NCI-H1048 (cell line): ENCODE measurements at regions not wholly inside any gene's neighbourhood (a gene's known extent, or its start where the extent isn't known, plus 50 kb on each side); places are given as distances from the start of the nearest gene placed in this dataset.

Experiments used
- DNase-seq: peaks from one replicate; lab custom pipeline; 2025; lab: John Stamatoyannopoulos, UW

DNA sequence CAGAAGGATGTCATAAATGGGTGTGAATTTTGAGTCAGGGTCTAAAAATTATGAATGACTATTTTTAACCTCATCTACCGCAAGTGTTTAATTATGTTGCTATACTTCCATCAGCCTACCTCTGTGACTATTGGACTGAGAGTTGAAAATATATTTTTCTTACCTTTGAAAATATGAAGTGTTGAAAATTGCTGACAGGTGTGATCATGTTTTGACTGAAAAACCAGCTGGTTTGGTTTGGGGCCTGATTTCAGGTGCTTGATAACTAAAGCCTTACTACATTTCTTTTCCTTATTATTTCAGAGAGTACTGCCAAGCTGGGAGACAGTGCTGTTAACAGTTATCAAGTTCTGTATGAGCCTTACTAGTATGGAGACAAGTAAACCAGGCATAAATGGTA lies 107.2 kb upstream of the DUSP10 start:
- no peak for DNase-seq

DNA sequence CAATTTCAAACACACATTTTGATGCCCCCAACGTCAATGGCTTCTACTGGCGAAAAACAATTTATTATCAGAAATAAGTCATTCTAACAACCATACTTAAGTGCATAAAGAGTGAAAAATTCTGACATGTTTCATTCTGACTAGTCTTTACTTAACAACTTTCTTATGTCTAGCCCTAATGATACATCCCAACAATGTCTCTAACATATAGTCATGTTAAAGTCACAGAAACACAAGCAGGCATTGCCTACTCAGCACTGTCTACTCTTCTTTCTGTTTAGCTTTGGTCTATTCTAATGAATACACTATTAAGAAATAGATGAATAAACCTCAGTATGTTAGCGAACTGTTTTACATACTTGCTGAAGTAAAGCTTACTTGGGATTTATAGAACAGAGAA lies 105.8 kb upstream of the DUSP10 start:
- no peak for DNase-seq

DNA sequence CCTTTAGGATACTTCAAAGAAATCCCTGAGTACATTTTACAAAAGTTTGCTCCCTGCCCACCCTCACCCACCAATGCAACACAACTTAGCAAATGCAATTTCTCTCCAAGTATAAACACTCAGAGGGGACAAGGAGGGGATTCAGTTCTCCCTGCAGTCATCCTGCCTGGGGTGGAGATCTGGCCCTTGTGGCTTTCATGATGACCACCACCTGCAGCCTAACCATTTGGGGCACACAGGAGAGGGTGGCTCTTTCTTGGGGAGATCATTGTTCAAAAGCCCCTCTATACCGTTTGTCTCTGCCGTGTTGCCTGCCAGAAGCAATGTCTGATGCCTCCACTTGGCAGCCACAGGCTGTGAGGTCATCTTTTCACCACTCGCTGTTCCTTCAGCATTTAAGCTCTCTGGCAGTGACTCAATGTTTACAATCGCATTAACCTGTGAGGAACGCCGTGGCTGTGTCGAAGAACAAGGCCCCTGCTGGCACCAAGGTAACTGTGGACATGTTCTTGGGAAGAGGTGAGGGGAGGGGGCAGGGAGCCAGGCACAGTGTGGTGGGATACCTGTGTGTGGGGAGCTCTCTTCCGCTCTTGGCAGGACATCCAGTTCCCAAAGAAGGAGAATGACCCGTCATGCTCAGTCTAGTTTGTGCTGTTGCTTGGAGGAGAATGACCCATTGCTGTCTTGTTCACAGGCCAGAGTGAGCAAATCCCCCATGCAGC lies 103.9 kb upstream of the DUSP10 start:
- DNase-seq = no peak

DNA sequence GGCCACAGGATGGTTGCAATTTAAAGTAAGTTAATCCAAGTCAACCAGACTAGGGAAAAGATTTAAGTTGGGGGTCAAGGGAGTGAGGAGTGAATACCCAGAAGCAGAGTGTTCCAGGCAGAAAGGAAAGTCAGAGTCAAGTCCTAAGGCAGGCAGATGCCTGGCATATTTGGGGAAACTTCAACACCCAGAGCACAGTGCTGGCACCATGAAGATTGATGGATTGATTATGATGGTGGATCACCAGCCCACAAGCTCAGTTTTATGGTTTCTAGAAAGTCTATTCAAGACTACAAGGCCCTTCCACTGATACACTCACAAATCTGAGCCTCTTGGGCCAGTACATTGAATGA lies 100.1 kb upstream of the DUSP10 start:
- no peak for DNase-seq

- DNase-seq = no peak
These were observed 99.5 kb upstream of the DUSP10 start for GRCh38 chr1:221841251-221841982.

- no peak for DNase-seq
These were observed 98.8 kb upstream of the DUSP10 start for GRCh38 chr1:221840511-221841243.

- no peak for DNase-seq
These were observed 98.0 kb upstream of the DUSP10 start for GRCh38 chr1:221839782-221840395.

- DNase-seq = no peak
These were observed 97.4 kb upstream of the DUSP10 start for GRCh38 chr1:221839321-221839720.

GRCh38 chr1:221837896-221838295 lies 96.0 kb upstream of the DUSP10 start:
- DNase-seq = no peak

DNA sequence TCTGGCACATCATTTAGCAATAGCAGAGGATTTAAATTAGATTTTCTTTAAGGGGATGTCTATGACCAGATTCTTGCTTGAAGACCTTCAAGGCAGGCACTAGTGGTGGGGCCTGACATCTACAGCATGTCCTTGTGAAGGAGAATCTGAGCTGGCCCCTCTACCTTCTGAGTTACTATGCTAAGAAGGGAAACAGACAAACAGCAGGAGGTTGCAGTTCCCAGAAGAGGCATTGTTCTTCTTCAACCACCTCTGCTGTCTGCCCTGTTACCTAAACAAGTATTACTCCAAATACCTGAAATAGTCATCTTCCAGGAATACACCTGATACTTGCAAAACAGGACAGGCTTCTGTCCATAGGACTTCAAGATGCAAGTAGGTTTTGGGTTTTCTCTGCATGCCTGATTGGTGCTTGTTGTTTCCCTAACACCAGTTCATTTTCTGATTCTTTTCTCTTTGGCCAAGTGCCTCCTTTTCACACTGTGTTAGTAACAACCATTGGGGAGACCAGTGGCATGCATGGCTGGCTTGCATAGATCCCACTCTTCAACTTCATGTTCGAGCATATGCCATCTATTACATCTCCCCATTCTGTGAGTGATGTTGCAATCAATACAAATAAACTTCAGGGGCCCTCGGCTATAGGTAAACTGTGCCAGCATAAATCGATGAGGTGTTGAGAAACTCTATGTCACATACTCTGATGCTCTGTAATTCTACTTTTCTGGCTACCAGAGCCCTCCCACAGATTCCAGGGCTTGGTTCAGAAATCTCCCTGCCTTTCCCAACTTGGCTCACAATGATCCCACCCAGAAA lies 93.0 kb upstream of the DUSP10 start:
- no peak for DNase-seq

DNA sequence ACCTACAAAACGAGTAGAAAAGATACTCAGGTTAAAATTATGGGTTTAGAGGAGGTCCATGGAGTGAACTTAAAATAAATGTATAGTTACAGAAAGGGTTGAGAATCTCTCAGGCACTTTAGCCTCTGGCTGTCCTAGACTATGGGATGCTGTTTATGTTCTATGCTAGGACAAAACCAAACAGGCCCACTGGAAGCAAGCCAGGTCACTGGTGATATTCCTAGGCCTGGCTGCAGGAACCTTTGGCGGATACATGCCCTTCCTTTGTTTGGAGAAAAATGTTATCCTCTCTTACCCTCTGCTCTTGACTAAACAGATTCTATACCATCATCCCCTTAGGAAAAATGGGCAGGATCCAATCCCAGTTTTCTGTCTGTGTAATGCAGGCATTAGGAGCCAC lies 90.7 kb upstream of the DUSP10 start:
- no peak for DNase-seq

DNA sequence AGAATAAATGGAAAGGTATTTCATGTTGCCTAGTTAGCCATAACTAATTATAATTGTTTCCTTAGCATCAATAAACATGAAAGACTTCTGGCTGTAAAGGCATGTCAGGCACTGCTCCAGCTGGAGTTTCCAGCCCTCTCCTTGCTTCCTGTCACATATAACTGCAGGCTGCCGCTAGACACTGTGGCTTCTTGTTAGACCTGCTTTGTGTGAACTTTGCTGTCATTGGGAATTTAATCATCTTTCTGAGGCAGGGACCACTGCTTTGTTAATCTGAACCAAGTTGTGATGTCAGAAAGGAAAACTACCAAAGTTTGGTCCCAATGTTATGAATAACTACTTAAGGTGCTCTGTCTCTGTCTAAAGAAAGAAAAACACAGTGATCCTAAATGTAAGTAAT lies 90.3 kb upstream of the DUSP10 start:
- no peak for DNase-seq

DNA sequence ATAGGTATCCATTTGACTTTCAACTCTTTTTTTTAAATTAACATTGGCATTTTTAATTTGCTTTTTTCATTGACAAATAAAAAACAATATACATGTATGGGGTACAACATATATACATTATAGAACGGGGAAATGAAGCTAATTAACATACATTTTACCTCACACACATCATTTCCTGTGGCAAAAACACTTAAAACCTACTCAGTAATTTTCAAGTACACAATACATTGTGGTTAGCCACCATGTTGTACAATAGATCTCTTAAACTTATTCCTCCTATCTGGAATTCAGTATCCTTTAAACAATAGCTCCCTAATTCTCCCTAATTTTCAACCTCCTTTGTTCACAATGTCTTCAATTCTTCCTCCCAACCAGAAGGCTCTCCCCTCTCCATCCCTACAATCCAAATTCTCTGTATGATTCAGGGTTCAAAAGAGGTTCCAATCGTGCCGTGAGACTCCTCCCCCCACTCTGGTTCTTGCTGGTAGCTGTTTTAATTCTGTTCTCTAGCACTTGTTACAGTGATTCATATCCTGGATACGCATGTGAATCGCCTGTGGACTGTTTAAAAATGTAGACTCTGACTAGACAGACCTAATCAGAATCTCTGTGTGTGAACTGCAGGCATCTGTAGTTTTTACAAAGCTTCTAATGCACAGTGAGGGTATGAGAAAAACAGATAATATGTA lies 87.6 kb upstream of the DUSP10 start:
- no peak for DNase-seq

GRCh38 chr1:221827307-221827642 lies 85.4 kb upstream of the DUSP10 start:
- no peak for DNase-seq

DNA sequence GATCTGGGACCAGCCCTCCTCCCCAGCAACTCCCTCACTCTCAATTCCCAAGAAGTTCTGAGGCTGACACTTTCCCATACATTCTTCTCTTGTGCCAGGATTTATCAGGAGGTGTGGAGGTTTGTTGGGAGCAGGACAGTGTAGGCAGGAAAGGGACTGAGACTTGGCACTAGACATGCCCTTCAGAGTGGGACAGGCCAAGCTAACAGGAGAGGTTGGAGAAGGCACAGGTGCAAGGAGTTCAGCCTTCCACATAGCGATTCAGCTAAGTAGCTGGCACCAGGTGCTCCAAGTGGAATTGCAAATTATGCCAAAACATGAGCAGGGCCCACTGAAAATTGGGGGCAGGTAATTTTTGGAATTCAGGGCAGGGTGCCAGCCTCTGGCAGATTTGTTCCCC lies 83.0 kb upstream of the DUSP10 start:
- no peak for DNase-seq

DNA sequence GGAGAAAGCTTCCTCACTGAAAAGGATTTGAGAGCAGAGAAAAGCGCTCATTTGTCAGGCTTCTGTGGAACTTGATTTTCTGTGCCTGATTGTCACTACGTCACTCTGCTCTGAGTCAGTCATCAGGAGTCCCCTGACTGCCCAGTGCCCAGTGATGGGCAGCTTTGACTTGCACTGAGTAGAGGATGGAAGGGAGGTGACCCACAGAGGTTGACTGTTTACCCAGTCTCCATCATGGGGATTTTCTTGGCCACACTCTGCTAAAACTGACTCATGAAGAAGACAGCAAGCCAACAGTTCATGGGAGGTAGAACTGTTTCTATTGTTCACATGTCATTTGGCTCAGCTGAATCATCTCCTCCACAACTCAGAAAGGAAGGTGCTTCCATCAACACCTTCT lies 82.1 kb upstream of the DUSP10 start:
- DNase-seq = no peak

DNA sequence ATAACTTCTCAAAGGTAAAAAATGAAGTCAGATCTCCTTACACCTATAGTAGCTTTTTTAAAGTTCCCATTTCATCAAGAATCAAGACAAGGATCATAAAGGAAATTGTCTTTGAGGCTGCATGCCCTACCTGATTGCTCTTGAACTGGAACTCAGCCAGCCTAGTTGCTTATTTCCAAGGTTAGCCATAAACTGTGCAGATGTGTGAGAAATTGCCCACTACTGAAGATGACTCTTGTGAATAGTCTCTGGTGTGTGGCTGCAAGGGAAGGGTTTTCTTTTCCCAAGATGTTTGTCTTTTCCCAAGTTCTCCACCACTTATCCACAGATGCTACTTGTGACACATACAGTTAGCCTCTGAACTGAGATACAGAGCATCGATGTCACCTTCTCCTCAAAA lies 81.7 kb upstream of the DUSP10 start:
- no peak for DNase-seq

- no peak for DNase-seq
These were observed 81.3 kb upstream of the DUSP10 start for GRCh38 chr1:221823149-221823548.

GRCh38 chr1:221822591-221822990 lies 80.7 kb upstream of the DUSP10 start:
- no peak for DNase-seq

- no peak for DNase-seq
These were observed 75.0 kb upstream of the DUSP10 start for GRCh38 chr1:221816899-221817298.

DNA sequence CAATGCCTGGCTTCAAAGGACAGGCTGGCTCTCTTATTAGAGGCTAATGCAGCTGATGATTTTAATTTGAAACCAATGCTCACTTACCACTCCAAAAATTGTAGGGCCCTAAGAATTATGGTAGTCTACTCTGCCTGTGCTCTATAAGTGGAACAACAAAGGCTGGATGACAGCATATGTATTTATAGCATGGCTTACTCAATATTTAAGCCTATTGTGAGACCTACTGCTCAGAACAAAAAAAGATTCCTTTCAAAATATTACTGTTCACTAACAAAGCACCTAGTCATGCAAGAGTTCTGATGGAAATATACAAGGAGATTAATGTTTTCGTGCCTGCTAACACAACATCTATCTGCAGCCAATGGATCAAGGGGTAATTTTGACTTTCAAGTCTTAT lies 73.8 kb upstream of the DUSP10 start:
- DNase-seq = no peak
